HG03064 (cell line): ENCODE measurements at regions not wholly inside any gene's neighbourhood (a gene's known extent, or its start where the extent isn't known, plus 50 kb on each side); places are given as distances from the start of the nearest gene placed in this dataset.
"Not testable (repeated sequence)": the region's sequence is repeated elsewhere in the genome, so short reads cannot be mapped to it uniquely, and the experiment has no call there.

Experiments
- ATAC-seq: cut with Tn5 transposase; IDR thresholded peaks from one replicate; pipeline ENCODE4 v1.9.1; 2021; ENCODE audit warnings: low read depth; ENCODE audit not compliant: unreplicated experiment

- ATAC-seq = no peak
Measured at GRCh38 chr2:38149531-38149930, 73.6 kb upstream of the CYP1B1 start.

GRCh38 chr2:38148501-38148900 lies 72.5 kb upstream of the CYP1B1 start:
- ATAC-seq = no peak

GRCh38 chr2:38147333-38148121 lies 71.6 kb upstream of the CYP1B1 start:
- ATAC-seq = no peak

- peak; percentile 83 for ATAC-seq
Measured at GRCh38 chr2:38146907-38147307, 71.0 kb upstream of the CYP1B1 start.

- ATAC-seq = peak; percentile 60
Measured at GRCh38 chr2:38146275-38146906, 70.4 kb upstream of the CYP1B1 start.

GRCh38 chr2:38145236-38145635 lies 69.3 kb upstream of the CYP1B1 start:
- ATAC-seq = no peak

- no peak for ATAC-seq
Measured at GRCh38 chr2:38142627-38143026, 66.7 kb upstream of the CYP1B1 start.

GRCh38 chr2:38141501-38141900 lies 65.5 kb upstream of the CYP1B1 start:
- ATAC-seq = no peak

- no peak for ATAC-seq
Measured at GRCh38 chr2:38138996-38139395, 63.0 kb upstream of the CYP1B1 start.

GRCh38 chr2:38138419-38138818 lies 62.5 kb upstream of the CYP1B1 start:
- no peak for ATAC-seq

- not testable (repeated sequence) for ATAC-seq
Measured at GRCh38 chr2:38137958-38138357, 62.0 kb upstream of the CYP1B1 start.

DNA sequence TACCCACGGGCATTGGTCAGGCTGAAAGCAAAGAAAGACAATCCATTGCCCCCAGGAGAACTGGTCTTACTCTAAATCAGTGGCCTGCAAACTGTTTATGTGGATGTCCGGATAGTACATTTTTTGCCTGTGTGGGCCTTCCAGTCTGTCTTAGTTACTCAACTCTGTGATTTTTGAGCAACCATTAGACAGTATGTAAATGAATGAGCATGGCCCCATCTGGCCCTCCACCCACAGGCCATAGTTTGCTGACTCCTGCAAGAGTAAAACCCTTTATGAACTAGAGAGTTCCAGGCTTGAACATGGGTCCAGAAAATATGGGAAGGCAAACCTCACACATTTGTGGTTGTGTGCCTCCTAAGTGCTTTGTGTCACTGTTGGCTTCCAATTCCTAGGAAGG lies 55.7 kb upstream of the CYP1B1 start:
- ATAC-seq = no peak

- no peak for ATAC-seq
Measured at GRCh38 chr2:38130876-38131275, 54.9 kb upstream of the CYP1B1 start.

DNA sequence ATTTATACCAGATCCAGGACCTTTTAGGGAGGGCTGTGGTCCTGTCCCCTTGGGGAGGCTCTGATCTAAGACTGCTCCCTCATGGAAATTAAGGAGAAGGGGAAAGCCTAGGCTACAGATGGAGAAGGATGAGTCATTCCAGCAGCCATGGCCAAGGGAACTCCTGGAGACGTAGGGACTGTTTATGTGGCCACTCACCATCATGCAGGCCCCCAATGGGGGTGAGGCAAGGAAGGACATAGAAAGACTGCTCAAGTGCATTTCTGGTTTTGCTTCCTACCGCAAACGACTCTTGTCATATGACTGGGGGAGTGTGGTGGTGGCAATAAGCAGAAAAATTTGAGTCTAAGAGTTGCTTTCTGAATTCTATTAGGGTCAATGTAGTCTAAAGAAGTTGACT lies 54.0 kb upstream of the CYP1B1 start:
- ATAC-seq = no peak

DNA sequence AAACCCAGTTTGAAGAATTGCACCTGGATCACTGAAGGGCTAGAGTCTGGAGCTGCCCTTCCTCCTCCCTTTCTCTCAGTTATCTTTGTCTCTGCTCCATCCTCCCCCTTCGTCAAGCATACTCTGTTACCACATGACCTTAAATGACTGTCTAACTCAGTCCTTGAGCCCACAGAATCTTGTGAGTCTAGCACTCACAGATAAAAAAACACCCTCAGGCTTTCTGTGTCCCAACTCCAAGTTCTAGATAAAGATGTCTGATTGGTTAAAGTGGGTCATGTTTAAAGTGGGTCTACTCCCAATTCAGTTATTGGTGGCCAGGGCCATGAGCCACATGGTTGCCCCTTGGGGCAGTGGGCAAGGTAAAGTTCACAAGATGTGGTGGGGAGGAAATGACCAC lies 53.5 kb upstream of the CYP1B1 start:
- no peak for ATAC-seq

- ATAC-seq = no peak
Measured at GRCh38 chr2:38128653-38129052, 52.7 kb upstream of the CYP1B1 start.

- ATAC-seq = no peak
Measured at GRCh38 chr2:38127277-38127676, 51.3 kb upstream of the CYP1B1 start.

DNA sequence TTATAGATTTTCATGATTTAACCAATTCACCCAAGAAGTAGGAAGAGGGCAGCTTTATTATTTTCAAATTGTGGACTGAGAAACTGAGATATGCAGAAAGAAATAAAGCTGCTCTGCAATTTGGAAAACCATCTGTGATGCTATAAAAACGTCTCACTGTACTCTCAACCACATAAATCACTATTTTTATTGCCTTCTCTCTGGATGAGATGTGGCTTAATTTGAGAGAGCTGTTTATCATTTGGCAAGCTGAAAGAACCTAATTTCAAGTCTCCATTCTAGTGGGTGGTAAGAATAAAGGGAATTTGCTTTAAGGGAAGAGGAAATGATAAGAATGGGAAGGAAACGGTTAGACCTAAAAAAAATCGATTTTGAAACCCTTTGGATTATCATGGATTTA lies 49.9 kb upstream of the CYP1B1 start:
- ATAC-seq = no peak
